HFFc6 (cell line): ENCODE measurements at regions not wholly inside any gene's neighbourhood (a gene's known extent, or its start where the extent isn't known, plus 50 kb on each side); places are given as distances from the start of the nearest gene placed in this dataset.

ENCODE experiments used
- DNase-seq: peaks from one replicate; pipeline ENCODE4 v3.0.0-alpha.2; 2018
- H3K27ac Mint-ChIP-seq: 2 replicates; pipeline ENCODE4 v1.8.0; 2020; ENCODE audit warnings: mild to moderate bottlenecking, mixed read lengths
- H3K27me3 Mint-ChIP-seq: 2 replicates; pipeline ENCODE4 v1.8.0; 2021; ENCODE audit warnings: mild to moderate bottlenecking, moderate library complexity, mixed read lengths; ENCODE audit not compliant: insufficient read depth
- H3K36me3 Mint-ChIP-seq: 2 replicates; pipeline ENCODE4 v1.8.0; 2021; ENCODE audit warnings: low read depth, mixed read lengths
- H3K4me1 Mint-ChIP-seq: 2 replicates; pipeline ENCODE4 v1.8.0; 2020; ENCODE audit warnings: low read depth, mixed read lengths
- H3K4me3 Mint-ChIP-seq: 2 replicates; pipeline ENCODE4 v1.8.0; 2020; ENCODE audit warnings: mild to moderate bottlenecking, moderate library complexity, mixed read lengths
- H3K9me3 Mint-ChIP-seq: 2 replicates; pipeline ENCODE4 v1.8.0; 2020; ENCODE audit warnings: mild to moderate bottlenecking, mixed read lengths
- CTCF ChIP-seq: fragments of 200-600 bp; sonication (generic); IDR thresholded peaks from 2 replicates; pipeline ENCODE4 v1.5.0; 2021; ENCODE audit warnings: antibody characterized with exemption, mild to moderate bottlenecking

DNA sequence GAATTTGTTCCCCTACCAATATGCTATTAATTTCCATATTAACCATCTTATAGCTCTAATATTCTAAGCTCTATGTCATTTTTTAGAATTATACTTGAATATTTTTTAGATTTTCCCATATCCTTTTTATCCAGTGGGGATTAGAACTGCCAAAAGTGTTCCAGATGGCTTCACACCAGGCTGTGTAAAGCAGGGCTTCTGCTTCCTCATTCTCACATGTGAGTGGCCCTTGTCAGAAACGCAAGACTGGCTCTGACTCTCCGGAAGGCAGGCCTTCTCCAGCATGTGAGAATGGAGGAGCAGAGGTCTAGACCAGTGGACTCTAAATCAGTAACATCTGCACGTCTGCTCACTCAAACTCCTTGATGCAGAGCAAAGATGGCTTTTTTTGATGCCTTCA, 650.1 kb downstream of the FGF9 start:
- H3K4me3 Mint-ChIP-seq, result no peak overlapping the region
- peaks cover 46% of the 10 kb centered on the region for H3K9me3 Mint-ChIP-seq
- no peak overlapping the region for H3K27ac Mint-ChIP-seq
- no peaks in the 10 kb centered on the region for H3K27me3 Mint-ChIP-seq
- H3K4me1 Mint-ChIP-seq, result no peaks in the 10 kb centered on the region
- H3K36me3 Mint-ChIP-seq, result peaks cover 11% of the 10 kb centered on the region
- DNase-seq, result no peak
- TF ChIP-seq CTCF, result no peak

GRCh38 chr13:22325761-22326160, 654.9 kb downstream of the FGF9 start:
- Mint-ChIP-seq H3K36me3 (peaks cover 6% of the 10 kb centered on the region; the same call in 1 of the 2 replicates), H3K9me3 (peaks cover 39% of the 10 kb centered on the region), H3K4me3 (no peak overlapping the region), H3K27ac (no peak overlapping the region), H3K27me3 (no peaks in the 10 kb centered on the region), H3K4me1 (no peaks in the 10 kb centered on the region)
- DNase-seq, result no peak
- no peak for TF ChIP-seq CTCF

- Mint-ChIP-seq H3K27me3 (no peaks in the 10 kb centered on the region), H3K9me3 (peaks cover 62% of the 10 kb centered on the region), H3K4me3 (no peak overlapping the region), H3K4me1 (no peaks in the 10 kb centered on the region), H3K27ac (no peak overlapping the region), H3K36me3 (peaks cover 6% of the 10 kb centered on the region; the same call in 1 of the 2 replicates)
- no peak for TF ChIP-seq CTCF
- DNase-seq, result no peak
These were observed 661.5 kb downstream of the FGF9 start for GRCh38 chr13:22332416-22332815.

GRCh38 chr13:22336460-22336859, 665.6 kb downstream of the FGF9 start:
- TF ChIP-seq CTCF, result no peak
- no peak overlapping the region for H3K4me3 Mint-ChIP-seq
- no peak overlapping the region for H3K27ac Mint-ChIP-seq
- H3K9me3 Mint-ChIP-seq, result peaks cover 70% of the 10 kb centered on the region
- H3K36me3 Mint-ChIP-seq, result peaks cover 6% of the 10 kb centered on the region; the same call in 1 of the 2 replicates
- no peak for DNase-seq
- H3K4me1 Mint-ChIP-seq, result no peaks in the 10 kb centered on the region
- H3K27me3 Mint-ChIP-seq, result peaks cover 1% of the 10 kb centered on the region; the same call in 1 of the 2 replicates

GRCh38 chr13:22357132-22357531, 686.3 kb downstream of the FGF9 start:
- no peak overlapping the region for H3K27ac Mint-ChIP-seq
- H3K27me3 Mint-ChIP-seq, result no peaks in the 10 kb centered on the region
- peaks cover 6% of the 10 kb centered on the region; the same call in 1 of the 2 replicates for H3K36me3 Mint-ChIP-seq
- H3K4me3 Mint-ChIP-seq, result no peak overlapping the region
- DNase-seq, result no peak
- no peaks in the 10 kb centered on the region for H3K4me1 Mint-ChIP-seq
- TF ChIP-seq CTCF, result no peak
- H3K9me3 Mint-ChIP-seq, result peaks cover 35% of the 10 kb centered on the region

DNA sequence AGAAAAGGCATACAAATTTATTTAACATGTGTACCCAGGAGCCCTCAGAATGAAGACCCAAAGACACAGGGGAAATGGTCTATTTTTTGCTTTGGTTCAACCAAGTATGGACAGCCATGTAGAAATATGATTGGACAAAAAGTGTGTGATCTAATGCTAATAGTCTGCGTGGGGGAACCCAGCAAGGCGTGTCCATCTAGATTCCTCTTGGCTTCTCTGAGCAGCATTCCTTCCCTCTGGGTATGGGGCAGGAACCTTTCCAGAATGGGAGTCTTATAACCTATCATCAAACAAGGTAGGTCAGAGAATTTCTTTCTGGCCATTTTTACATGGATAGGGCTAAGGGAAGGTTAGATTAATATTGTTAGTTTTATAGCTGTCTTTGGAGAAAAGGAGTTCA, 698.2 kb downstream of the FGF9 start:
- Mint-ChIP-seq H3K4me3 (no peak overlapping the region), H3K27ac (no peak overlapping the region), H3K4me1 (no peaks in the 10 kb centered on the region), H3K27me3 (no peaks in the 10 kb centered on the region), H3K36me3 (no peaks in the 10 kb centered on the region; the same call in 1 of the 2 replicates), H3K9me3 (peaks cover 66% of the 10 kb centered on the region)
- TF ChIP-seq CTCF, result no peak
- no peak for DNase-seq
